ENCODE measurements at regions not wholly inside any gene's neighbourhood (a gene's known extent, or its start where the extent isn't known, plus 50 kb on each side); places are given as distances from the start of the nearest gene placed in this dataset.

GRCh38 chr14:65866886-65867285, 454.4 kb downstream of the FUT8 start:
- Histone ChIP-seq H2AFZ (ENCODE audit: low read length) (no peak overlapping the region), H3K36me3 (ENCODE audit: insufficient read depth, low read length) (no peaks in the 10 kb centered on the region), H3K9me3 (ENCODE audit: low read depth, low read length) (no peaks in the 10 kb centered on the region), H3K4me2 (ENCODE audit: insufficient read depth, low read length) (no peak overlapping the region), H4K20me1 (ENCODE audit: insufficient read depth, low read length) (no peaks in the 10 kb centered on the region), H3K4me1 (ENCODE audit: insufficient read depth, low read length) (no peaks in the 10 kb centered on the region), H3K27ac (ENCODE audit: low read depth, low read length) (no peak overlapping the region), H3K79me2 (ENCODE audit: insufficient read depth, low read length) (no peaks in the 10 kb centered on the region), H3K27me3 (ENCODE audit: insufficient read depth, low read length) (peaks cover 2% of the 10 kb centered on the region), H3K4me3 (ENCODE audit: insufficient read depth, low read length) (no peak overlapping the region)
- no peak for TF ChIP-seq CTCF (IDR thresholded peaks at IDR 0.05; ENCODE audit: extremely low read depth, low read depth, low read length)
- no peak for DNase-seq (ENCODE audit: insufficient read length, low spot score, missing footprints)

- Histone ChIP-seq H3K4me3 (ENCODE audit: insufficient read depth, low read length) (no peak overlapping the region), H4K20me1 (ENCODE audit: insufficient read depth, low read length) (no peaks in the 10 kb centered on the region), H3K9me3 (ENCODE audit: low read depth, low read length) (no peaks in the 10 kb centered on the region), H3K79me2 (ENCODE audit: insufficient read depth, low read length) (no peaks in the 10 kb centered on the region), H2AFZ (ENCODE audit: low read length) (no peak overlapping the region), H3K27me3 (ENCODE audit: insufficient read depth, low read length) (peaks cover 2% of the 10 kb centered on the region), H3K4me2 (ENCODE audit: insufficient read depth, low read length) (no peak overlapping the region), H3K4me1 (ENCODE audit: insufficient read depth, low read length) (no peaks in the 10 kb centered on the region), H3K27ac (ENCODE audit: low read depth, low read length) (no peak overlapping the region), H3K36me3 (ENCODE audit: insufficient read depth, low read length) (no peaks in the 10 kb centered on the region)
- no peak for TF ChIP-seq CTCF (IDR thresholded peaks at IDR 0.05; ENCODE audit: extremely low read depth, low read depth, low read length)
- DNase-seq (ENCODE audit: insufficient read length, low spot score, missing footprints) = no peak
Measured at GRCh38 chr14:65867333-65867732, 454.8 kb downstream of the FUT8 start.

- Histone ChIP-seq H3K27me3 (ENCODE audit: insufficient read depth, low read length) (peaks cover 3% of the 10 kb centered on the region), H3K4me1 (ENCODE audit: insufficient read depth, low read length) (no peaks in the 10 kb centered on the region), H3K36me3 (ENCODE audit: insufficient read depth, low read length) (no peaks in the 10 kb centered on the region), H3K4me2 (ENCODE audit: insufficient read depth, low read length) (no peak overlapping the region), H3K4me3 (ENCODE audit: insufficient read depth, low read length) (no peak overlapping the region), H3K79me2 (ENCODE audit: insufficient read depth, low read length) (no peaks in the 10 kb centered on the region), H3K27ac (ENCODE audit: low read depth, low read length) (no peak overlapping the region), H3K9me3 (ENCODE audit: low read depth, low read length) (no peaks in the 10 kb centered on the region), H4K20me1 (ENCODE audit: insufficient read depth, low read length) (no peaks in the 10 kb centered on the region), H2AFZ (ENCODE audit: low read length) (no peak overlapping the region)
- DNase-seq (ENCODE audit: insufficient read length, low spot score, missing footprints) = no peak
- no peak for TF ChIP-seq CTCF (IDR thresholded peaks at IDR 0.05; ENCODE audit: extremely low read depth, low read depth, low read length)
Measured at GRCh38 chr14:65872536-65872935, 460.0 kb downstream of the FUT8 start.

GRCh38 chr14:65877166-65877565, 464.6 kb downstream of the FUT8 start:
- Histone ChIP-seq H3K4me2 (ENCODE audit: insufficient read depth, low read length) (no peak overlapping the region), H3K4me3 (ENCODE audit: insufficient read depth, low read length) (no peak overlapping the region), H3K9me3 (ENCODE audit: low read depth, low read length) (no peaks in the 10 kb centered on the region), H2AFZ (ENCODE audit: low read length) (no peak overlapping the region), H3K27me3 (ENCODE audit: insufficient read depth, low read length) (peaks cover 3% of the 10 kb centered on the region), H3K36me3 (ENCODE audit: insufficient read depth, low read length) (no peaks in the 10 kb centered on the region), H3K4me1 (ENCODE audit: insufficient read depth, low read length) (peaks cover 4% of the 10 kb centered on the region), H3K79me2 (ENCODE audit: insufficient read depth, low read length) (no peaks in the 10 kb centered on the region), H3K27ac (ENCODE audit: low read depth, low read length) (no peak overlapping the region), H4K20me1 (ENCODE audit: insufficient read depth, low read length) (no peaks in the 10 kb centered on the region)
- no peak for TF ChIP-seq CTCF (IDR thresholded peaks at IDR 0.05; ENCODE audit: extremely low read depth, low read depth, low read length)
- DNase-seq (ENCODE audit: insufficient read length, low spot score, missing footprints) = no peak

Data from osteoblast (primary cell).